ENCODE measurements at regions not wholly inside any gene's neighbourhood (a gene's known extent, or its start where the extent isn't known, plus 50 kb on each side); places are given as distances from the start of the nearest gene placed in this dataset.
"Not testable (repeated sequence)": the region's sequence is repeated elsewhere in the genome, so short reads cannot be mapped to it uniquely, and the experiment has no call there.

- no peak for DNase-seq (ENCODE audit: extremely low read depth in 1 of 2, low read depth in 1 of 2)
Observed at GRCh38 chr4:130043732-130044160, 947.8 kb downstream of the C4orf33 start.

GRCh38 chr4:130044788-130045531 lies 949.0 kb downstream of the C4orf33 start:
- no peak for DNase-seq (ENCODE audit: extremely low read depth in 1 of 2, low read depth in 1 of 2)

DNA sequence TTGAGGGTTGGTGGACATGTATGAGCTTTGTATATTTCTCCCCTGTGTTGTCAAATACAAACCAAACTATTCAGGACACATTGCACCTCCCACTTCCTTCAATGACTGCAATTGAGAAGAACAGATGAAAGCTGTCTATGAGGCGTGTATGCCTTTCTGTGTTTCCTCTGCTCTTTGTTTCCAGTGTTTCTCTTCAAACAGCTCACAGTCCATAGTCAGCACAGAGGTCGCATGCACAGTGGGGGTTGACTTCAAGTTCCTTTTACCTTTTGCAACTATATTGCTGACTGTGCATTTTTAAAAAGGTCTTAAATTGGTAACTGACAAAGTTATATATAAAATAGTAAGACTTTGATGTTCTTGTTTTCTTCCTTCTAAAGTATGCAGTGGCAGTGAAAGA lies 957.8 kb downstream of the C4orf33 start:
- no peak for DNase-seq (ENCODE audit: extremely low read depth in 1 of 2, low read depth in 1 of 2)

DNA sequence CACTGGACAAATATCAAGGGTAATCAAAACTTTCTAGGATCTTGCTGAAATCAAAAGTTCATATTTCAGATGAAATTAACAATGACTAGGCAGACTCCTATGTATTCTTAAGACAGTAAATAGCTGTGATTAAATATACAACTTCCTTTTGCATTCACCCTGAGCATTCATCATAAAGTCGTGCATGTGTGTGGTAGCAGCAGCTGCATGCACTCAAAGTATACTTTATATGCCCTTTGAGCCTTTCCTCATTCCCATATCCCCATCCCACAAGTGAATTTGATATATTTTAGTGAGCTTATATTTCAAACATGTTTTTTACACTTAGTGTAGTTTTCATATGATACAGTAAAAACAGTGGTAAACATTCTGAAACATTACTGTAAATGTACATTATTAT lies 959.0 kb downstream of the C4orf33 start:
- no peak for DNase-seq (ENCODE audit: extremely low read depth in 1 of 2, low read depth in 1 of 2)

GRCh38 chr4:130056286-130056685 lies 960.3 kb downstream of the C4orf33 start:
- DNase-seq (ENCODE audit: extremely low read depth in 1 of 2, low read depth in 1 of 2) = no peak

DNA sequence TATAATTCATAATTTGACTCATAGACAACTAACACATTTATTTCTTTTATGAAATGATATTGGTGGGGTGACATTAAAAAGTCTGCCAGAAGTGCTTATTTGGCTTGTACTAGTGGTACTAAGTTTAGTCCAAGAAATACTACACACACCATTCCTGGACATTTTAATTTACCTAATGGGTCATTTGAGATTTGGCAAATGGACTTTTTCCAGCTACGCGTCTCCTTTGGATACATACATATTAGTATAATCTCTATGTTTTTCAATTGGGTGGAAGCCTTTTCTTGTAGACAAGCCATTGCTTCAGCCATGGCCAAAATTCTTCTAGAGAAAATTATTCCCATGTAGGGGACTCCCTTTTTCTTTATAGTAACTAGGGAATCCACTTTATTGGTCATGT lies 968.5 kb downstream of the C4orf33 start:
- no peak for DNase-seq (ENCODE audit: extremely low read depth in 1 of 2, low read depth in 1 of 2)

- DNase-seq (ENCODE audit: extremely low read depth in 1 of 2, low read depth in 1 of 2) = no peak
Observed at GRCh38 chr4:130067419-130067818, 971.5 kb downstream of the C4orf33 start.

GRCh38 chr4:130068072-130068471 lies 972.1 kb downstream of the C4orf33 start:
- no peak for DNase-seq (ENCODE audit: extremely low read depth in 1 of 2, low read depth in 1 of 2)

DNA sequence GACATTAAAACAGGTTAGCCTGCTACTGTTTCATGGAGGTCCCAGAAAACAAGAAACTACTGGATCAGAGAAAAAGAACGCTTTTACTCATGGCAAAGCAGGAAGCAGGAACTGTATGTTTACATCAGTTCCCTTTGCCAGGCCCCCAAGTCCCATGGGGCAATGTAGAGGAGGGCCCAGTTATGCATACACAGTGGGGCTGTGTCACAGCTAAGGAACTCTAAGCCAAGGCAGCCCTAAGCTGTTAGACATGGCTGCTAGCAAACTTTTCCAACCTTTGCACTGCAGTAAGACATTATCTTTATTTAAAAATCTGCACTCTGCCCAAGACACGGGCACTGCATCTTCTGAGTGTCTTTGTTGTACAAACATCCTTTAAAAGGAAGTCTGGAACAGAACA lies 975.8 kb downstream of the C4orf33 start:
- DNase-seq (ENCODE audit: extremely low read depth in 1 of 2, low read depth in 1 of 2) = no peak

GRCh38 chr4:130073145-130073790 lies 977.3 kb downstream of the C4orf33 start:
- no peak for DNase-seq (ENCODE audit: extremely low read depth in 1 of 2, low read depth in 1 of 2)

GRCh38 chr4:130074096-130074495 lies 978.1 kb downstream of the C4orf33 start:
- no peak for DNase-seq (ENCODE audit: extremely low read depth in 1 of 2, low read depth in 1 of 2)

DNA sequence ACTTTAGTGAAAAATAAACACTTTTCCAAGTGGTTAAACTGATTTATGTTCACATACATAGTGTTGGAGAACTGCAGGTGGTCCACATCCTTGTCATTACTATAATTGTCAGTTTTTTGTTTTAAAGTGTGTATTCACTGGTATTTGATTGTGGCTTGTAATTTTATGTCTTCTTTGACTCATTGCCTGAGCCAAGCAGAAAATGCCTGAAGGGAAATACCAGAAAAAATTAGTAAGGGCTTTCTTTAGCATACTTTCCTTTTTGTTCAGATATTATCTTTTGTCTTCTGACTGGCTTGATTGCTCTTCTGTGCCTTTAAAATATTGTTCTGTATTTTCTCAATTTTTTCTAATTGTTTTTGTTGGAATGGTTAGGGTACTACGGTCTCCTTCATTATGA lies 981.3 kb downstream of the C4orf33 start:
- no peak for DNase-seq (ENCODE audit: extremely low read depth in 1 of 2, low read depth in 1 of 2)

DNA sequence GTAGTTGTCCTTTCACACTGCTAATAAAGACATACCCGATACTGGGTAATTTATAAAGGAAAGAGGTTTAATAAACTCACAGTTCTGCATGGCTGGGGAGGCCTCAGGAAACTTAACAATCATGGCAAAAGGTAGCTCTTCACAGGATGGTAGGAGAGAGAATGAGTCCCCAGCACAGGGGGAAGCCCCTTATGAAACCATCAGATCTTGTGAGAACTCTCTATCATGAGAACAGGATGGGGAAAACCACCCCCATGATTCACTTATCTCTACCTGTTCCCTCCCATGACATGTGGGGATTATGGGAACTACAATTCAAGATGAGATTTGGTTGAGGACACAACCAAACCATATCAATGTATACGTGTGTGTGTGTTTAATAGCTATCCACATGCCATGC lies 983.1 kb downstream of the C4orf33 start:
- DNase-seq (ENCODE audit: extremely low read depth in 1 of 2, low read depth in 1 of 2) = not testable (repeated sequence)

- DNase-seq (ENCODE audit: extremely low read depth in 1 of 2, low read depth in 1 of 2) = no peak
Observed at GRCh38 chr4:130080872-130081451, 985.0 kb downstream of the C4orf33 start.

DNA sequence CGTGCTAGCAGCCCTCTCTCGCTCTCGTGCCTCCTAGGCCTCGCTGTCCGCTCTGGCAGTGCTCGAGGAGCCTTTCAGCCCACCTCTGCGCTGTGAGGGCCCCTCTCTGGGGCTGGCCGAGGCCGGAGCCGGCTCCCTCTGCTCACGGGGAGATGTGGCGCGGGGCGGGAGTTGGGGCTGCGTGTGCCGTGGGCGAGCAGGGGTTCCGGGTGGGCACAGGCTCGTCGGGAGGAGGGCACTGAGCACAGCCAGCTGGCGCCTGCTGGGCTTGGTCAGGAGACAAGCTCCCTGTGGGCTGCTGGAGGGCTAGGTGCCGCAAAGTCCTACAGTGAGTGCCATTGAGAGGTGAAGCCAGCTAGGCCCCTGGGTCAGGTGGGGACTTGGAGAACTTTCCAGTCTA lies 994.5 kb downstream of the C4orf33 start:
- no peak for DNase-seq (ENCODE audit: extremely low read depth in 1 of 2, low read depth in 1 of 2)

DNA sequence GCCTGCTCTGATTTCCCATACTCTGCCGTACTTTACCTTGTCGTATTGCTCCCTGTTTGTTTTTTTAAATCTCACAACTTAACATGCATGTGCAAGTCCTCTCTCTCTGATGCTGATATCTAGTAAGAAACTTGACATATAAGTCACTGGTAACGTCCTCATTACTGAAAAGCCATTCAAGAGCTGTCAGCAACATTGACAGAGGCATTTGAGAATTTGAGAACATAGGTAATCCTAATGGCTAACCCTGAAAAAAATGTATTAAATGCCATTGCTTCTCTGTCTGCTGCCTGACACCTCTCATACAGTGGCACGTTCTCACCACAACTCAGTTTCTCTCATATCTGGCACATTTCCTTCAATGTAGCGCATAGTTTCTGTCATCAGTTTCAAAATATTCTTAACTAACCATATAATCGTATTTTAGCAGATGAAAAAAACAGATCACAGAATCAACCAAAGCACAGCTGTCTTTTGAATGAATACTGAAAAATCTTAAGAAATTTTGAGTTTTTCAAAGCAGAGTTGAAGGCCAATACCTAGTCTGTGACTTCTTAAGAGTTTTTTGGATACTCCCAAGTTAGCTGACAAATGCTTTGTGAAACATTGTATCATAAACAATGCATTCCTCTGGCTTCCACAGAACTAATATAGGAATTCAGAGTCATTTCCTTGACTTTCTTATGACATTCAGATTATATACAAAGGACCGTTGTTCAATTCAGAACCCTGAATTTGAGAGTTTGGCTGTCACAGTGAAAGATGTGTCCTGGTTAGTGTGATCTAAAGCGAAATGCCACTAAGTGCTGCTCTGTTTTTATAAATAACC lies 996.4 kb downstream of the C4orf33 start:
- DNase-seq (ENCODE audit: extremely low read depth in 1 of 2, low read depth in 1 of 2) = no peak

GRCh38 chr4:130099105-130099504 lies 1003.2 kb downstream of the C4orf33 start:
- DNase-seq (ENCODE audit: extremely low read depth in 1 of 2, low read depth in 1 of 2) = no peak

- DNase-seq (ENCODE audit: extremely low read depth in 1 of 2, low read depth in 1 of 2) = no peak
Observed at GRCh38 chr4:130110189-130110588, 1014.2 kb downstream of the C4orf33 start.

DNA sequence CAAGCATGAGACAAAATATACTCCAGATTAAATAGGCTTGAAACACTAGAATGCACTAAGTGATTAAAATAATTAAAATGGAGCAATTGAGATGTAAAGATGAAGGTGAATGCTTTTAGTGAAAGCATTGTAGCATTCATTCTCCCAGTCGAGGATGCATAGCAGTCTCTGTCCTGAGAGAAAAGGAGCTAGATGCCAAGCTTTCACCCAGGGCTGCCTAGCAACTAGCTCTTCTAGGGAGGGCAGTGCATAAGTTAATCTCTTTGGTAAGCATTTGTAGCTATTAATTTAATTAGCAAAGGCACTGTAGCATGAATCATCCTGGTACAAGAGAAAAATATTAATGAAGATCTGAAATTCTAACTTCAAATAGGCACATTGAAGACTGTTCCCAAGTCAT lies 1014.8 kb downstream of the C4orf33 start:
- DNase-seq (ENCODE audit: extremely low read depth in 1 of 2, low read depth in 1 of 2) = no peak

- DNase-seq (ENCODE audit: extremely low read depth in 1 of 2, low read depth in 1 of 2) = no peak
Observed at GRCh38 chr4:130124066-130124465, 1028.1 kb downstream of the C4orf33 start.

- no peak for DNase-seq (ENCODE audit: extremely low read depth in 1 of 2, low read depth in 1 of 2)
Observed at GRCh38 chr4:130125467-130125866, 1029.5 kb downstream of the C4orf33 start.

Data from activated CD8-positive, alpha-beta memory T cell treated with anti-CD3 and anti-CD28 coated beads for 1 hour (primary cell).